Heart left ventricle (tissue), 16 donors: ENCODE measurements at regions not wholly inside any gene's neighbourhood (a gene's known extent, or its start where the extent isn't known, plus 50 kb on each side); places are given as distances from the start of the nearest gene placed in this dataset.

ENCODE experiments used
- ATAC-seq, 4 donors: fragments of 200-7000 bp; cut with Tn5 transposase; one replicate each; pipeline ENCODE4 v1.9.1; 2020 to 2022; ENCODE audit warnings: moderate library complexity in 4 of 4, mild to moderate bottlenecking in 3 of 4, moderate number of reproducible peaks in 1 of 4
- DNase-seq, 5 donors: peaks; one replicate each; pipeline ENCODE4 v3.0.0-alpha.2; 2020
- H3K27ac ChIP-seq, 12 donors: fragments of 200-600 bp; sonication (generic) in 4 of 12; one replicate each; pipeline versions ENCODE4 v1.5.0 to v1.8.0; 2016 to 2022; ENCODE audit warnings: mild to moderate bottlenecking in 2 of 12
- H3K27me3 ChIP-seq, 9 donors: fragments of 200-600 bp; sonication (generic) in 2 of 9; one replicate each; pipeline versions ENCODE4 v1.5.1 to v1.8.0; 2016 to 2022; ENCODE audit warnings: mild to moderate bottlenecking in 3 of 9
- H3K36me3 ChIP-seq, 9 donors: fragments of 200-600 bp; sonication (generic) in 2 of 9; one replicate each; pipeline versions ENCODE4 v1.5.0 to v1.8.0; 2018 to 2022; ENCODE audit warnings: mild to moderate bottlenecking in 2 of 9
- H3K4me1 ChIP-seq, 12 donors: fragments of 200-600 bp; sonication (generic) in 4 of 12; one replicate each; pipeline versions ENCODE4 v1.5.0 to v1.8.0; 2016 to 2022; ENCODE audit warnings: mild to moderate bottlenecking in 3 of 12
- H3K4me3 ChIP-seq, 12 donors: fragments of 200-600 bp; sonication (generic) in 4 of 12; one replicate each; pipeline versions ENCODE4 v1.5.0 to v1.8.0; 2017 to 2022; ENCODE audit warnings: mild to moderate bottlenecking in 9 of 12, moderate library complexity in 4 of 12
- H3K9me3 ChIP-seq, 12 donors: fragments of 200-600 bp; sonication (generic) in 4 of 12; one replicate each; pipeline versions ENCODE4 v1.5.0 to v1.8.0; 2016 to 2022; ENCODE audit warnings: mild to moderate bottlenecking in 1 of 12
- CTCF ChIP-seq, 12 donors: fragments of 200-600 bp; sonication (generic) in 4 of 12; IDR thresholded peaks; one replicate each; pipeline versions ENCODE4 v1.5.0 to v1.8.0; 2018 to 2022; ENCODE audit warnings: antibody characterized with exemption in 12 of 12, mild to moderate bottlenecking in 5 of 12
- POLR2A ChIP-seq, 2 donors: fragments of 450-650 bp; IDR thresholded peaks; one replicate each; pipeline ENCODE4 v1.6.1; 2017; ENCODE audit warnings: antibody characterized with exemption in 2 of 2, mild to moderate bottlenecking in 2 of 2, moderate library complexity in 2 of 2
- WGBS, 4 donors: extraction: QIAGEN DNeasy Blood & Tissue Kit in 2 of 4; methylation state at CpG; one replicate each; pipeline versions ENCODE4 v1.1.5 to v1.1.7; 2013 to 2018; 5-methylcytosine and 5-hydroxymethylcytosine counted together
- intact Hi-C, 10 donors: fragments of 100-400 bp; cut with DNase I; formaldehyde crosslinking; loops; one replicate each; pipeline versions ENCODE4 v1.11.1 to v1.14.2; 2022
- donor health status: ischemic (EF 13 %, LVEDD 7.1; RV severe dilation, severe dysfunction).
- donor health status: healthy with polysubstance abuse.
- donor health status: DM: no; HTN: yes; CAD: no.
- donor health status: DM: no; HTN: no; CAD: no.
- donor health status: ischemic (EF 25% LVEDD 6.9; RV normal size, moderate dysfunction).
- donor health status: ischemic (EF 25% LVEDD 5.7; RV mildly dilated, moderate dysfunction).
- donor health status: healthy.
- donor health status: DM: yes; HTN: yes; CAD: no.
- donor health status: ischemic (EF 35%, LVEDD 5.7; RV mildly dilated, moderate dysfunction).
- donor health status: nonischemic (EF 11% LVEDD 7.7; RV severe dilation, severe dysfunction).
- donor health status: DM: yes; HTN: yes; CAD: no.
- donor health status: PGD.
- donor health status: ischemic (EF 29% LVEDD 5.4; RV normal size, mild dysfunction).
- donor health status: nonischemic (EF 23%, LVEDD 6.1; RV moderate dilation, normal function).

GRCh38 chr14:58776516-58776915, 138.8 kb downstream of the DACT1 start:
- Histone ChIP-seq H3K27ac (no peak overlapping the region), H3K27me3 (no peaks in the 10 kb centered on the region), H3K4me3 (no peak overlapping the region), H3K36me3 (no peaks in the 10 kb centered on the region), H3K4me1 (no peaks in the 10 kb centered on the region), H3K9me3 (no peaks in the 10 kb centered on the region)
- WGBS, 4 donors: 88 to 94% (median 93%) methylated on average over 4 of the region's 4 CpGs
- no peak for TF ChIP-seq POLR2A (IDR thresholded peaks at IDR 0.05)
- no peak for TF ChIP-seq CTCF (IDR thresholded peaks at IDR 0.05)
- no peak for ATAC-seq
- no peak for DNase-seq
- intact Hi-C loops: no loop called here

DNA sequence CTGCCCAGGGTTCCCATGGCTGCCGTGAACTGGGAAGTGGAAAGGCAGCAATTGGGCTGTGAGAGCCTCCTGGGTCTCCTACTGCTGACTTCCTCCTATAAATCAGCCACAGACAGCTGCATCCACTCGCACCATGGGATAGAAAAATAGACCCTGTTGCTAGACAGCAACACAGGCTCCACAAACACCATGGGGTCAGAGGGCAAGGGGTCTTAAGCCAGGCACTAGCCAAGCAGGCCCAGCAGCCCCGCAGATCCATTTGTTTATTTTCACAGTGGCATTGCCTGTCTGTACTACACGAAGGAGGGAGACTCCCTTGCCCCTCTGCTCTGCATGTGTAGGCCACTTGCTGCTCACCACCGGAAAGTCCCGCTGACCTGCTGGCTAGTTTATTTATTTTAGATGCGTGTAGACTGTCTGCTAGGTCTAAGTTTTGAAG, 139.8 kb downstream of the DACT1 start:
- 47 to 77% (median 56%) methylated on average over 6 to 7 of the region's 7 CpGs for WGBS, 4 donors
- Histone ChIP-seq H3K9me3 (no peaks in the 10 kb centered on the region), H3K4me3 (no peak overlapping the region), H3K27ac (no peak overlapping the region), H3K36me3 (no peaks in the 10 kb centered on the region), H3K27me3 (no peaks in the 10 kb centered on the region), H3K4me1 (no peaks in the 10 kb centered on the region)
- intact Hi-C loops: no loop called here
- TF ChIP-seq CTCF (IDR thresholded peaks at IDR 0.05) (no peak), POLR2A (IDR thresholded peaks at IDR 0.05) (no peak)
- ATAC-seq (no peak), DNase-seq (no peak)

DNA sequence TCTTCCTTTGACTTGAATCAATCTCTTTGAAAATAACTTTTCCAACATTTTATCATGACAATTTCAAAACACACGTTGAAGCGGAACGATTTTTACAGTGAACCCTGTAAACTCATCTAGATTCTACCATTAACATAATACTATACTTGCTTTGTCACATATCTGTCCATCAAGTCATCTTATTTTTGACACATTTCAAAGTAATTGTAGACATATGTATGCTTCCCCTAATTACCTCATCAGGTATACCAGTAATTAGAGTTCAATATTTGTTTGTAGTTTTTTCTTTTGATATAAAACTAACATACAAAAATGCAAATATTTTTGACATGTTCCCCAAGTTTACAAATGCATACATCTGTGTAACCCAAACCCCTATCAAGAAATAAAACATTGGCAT, 140.4 kb downstream of the DACT1 start:
- Histone ChIP-seq H3K27ac (no peak overlapping the region), H3K4me1 (no peaks in the 10 kb centered on the region), H3K27me3 (no peaks in the 10 kb centered on the region), H3K9me3 (no peaks in the 10 kb centered on the region), H3K4me3 (no peak overlapping the region), H3K36me3 (no peaks in the 10 kb centered on the region)
- 89 to 94% (median 90%) methylated on average over 3 of the region's 3 CpGs for WGBS, 4 donors
- TF ChIP-seq POLR2A (IDR thresholded peaks at IDR 0.05) (no peak), CTCF (IDR thresholded peaks at IDR 0.05) (no peak)
- DNase-seq (no peak), ATAC-seq (no peak)
- intact Hi-C loops: no loop called here

GRCh38 chr14:58779376-58779775, 141.6 kb downstream of the DACT1 start:
- intact Hi-C loops: no loop called here
- Histone ChIP-seq H3K27ac (no peak overlapping the region), H3K27me3 (no peaks in the 10 kb centered on the region), H3K4me3 (no peak overlapping the region), H3K4me1 (no peaks in the 10 kb centered on the region), H3K36me3 (no peaks in the 10 kb centered on the region), H3K9me3 (no peaks in the 10 kb centered on the region)
- no peak for TF ChIP-seq CTCF (IDR thresholded peaks at IDR 0.05)
- TF ChIP-seq POLR2A (IDR thresholded peaks at IDR 0.05): no peak
- ATAC-seq (no peak), DNase-seq (no peak)
- WGBS, 4 donors: 47 to 58% (median 53%) methylated on average over 2 of the region's 2 CpGs
